Mammary epithelial cell (primary cell): ENCODE measurements at regions not wholly inside any gene's neighbourhood (a gene's known extent, or its start where the extent isn't known, plus 50 kb on each side); places are given as distances from the start of the nearest gene placed in this dataset.
"Not testable (repeated sequence)": the region's sequence is repeated elsewhere in the genome, so short reads cannot be mapped to it uniquely, and the experiment has no call there.

Experiments
- EZH2 ChIP-seq: IDR thresholded peaks from 2 replicates; pipeline ENCODE4 v1.6.1; 2012; ENCODE audit warnings: low read length, inconsistent platforms, borderline replicate concordance
- TF ChIP-seq, protein P1 (sequence below), 2 donors: IDR thresholded peaks in 1 of 2; conservative IDR thresholded peaks in 1 of 2; 2 replicates each; pipeline ENCODE4 v1.5.1; 2011 to 2012; ENCODE audit warnings: inconsistent platforms in 2 of 2, low read length in 2 of 2, mild to moderate bottlenecking in 2 of 2, control low read depth in 1 of 2, low read depth in 1 of 2; ENCODE audit not compliant: insufficient read depth in 1 of 2; ENCODE audit errors: extremely low read depth in 1 of 2

- TF ChIP-seq, protein P1, sequence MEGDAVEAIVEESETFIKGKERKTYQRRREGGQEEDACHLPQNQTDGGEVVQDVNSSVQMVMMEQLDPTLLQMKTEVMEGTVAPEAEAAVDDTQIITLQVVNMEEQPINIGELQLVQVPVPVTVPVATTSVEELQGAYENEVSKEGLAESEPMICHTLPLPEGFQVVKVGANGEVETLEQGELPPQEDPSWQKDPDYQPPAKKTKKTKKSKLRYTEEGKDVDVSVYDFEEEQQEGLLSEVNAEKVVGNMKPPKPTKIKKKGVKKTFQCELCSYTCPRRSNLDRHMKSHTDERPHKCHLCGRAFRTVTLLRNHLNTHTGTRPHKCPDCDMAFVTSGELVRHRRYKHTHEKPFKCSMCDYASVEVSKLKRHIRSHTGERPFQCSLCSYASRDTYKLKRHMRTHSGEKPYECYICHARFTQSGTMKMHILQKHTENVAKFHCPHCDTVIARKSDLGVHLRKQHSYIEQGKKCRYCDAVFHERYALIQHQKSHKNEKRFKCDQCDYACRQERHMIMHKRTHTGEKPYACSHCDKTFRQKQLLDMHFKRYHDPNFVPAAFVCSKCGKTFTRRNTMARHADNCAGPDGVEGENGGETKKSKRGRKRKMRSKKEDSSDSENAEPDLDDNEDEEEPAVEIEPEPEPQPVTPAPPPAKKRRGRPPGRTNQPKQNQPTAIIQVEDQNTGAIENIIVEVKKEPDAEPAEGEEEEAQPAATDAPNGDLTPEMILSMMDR (conservative IDR thresholded peaks at IDR 0.05 in 1 of 2, IDR thresholded peaks at IDR 0.05 in 1 of 2; ENCODE audit: extremely low read depth in 1 of 2, insufficient read depth in 1 of 2, low read depth in 1 of 2, low read length in 2 of 2) = not testable (repeated sequence)
- not testable (repeated sequence) for TF ChIP-seq EZH2
These were observed 125.8 kb downstream of the ACTBL2 start for GRCh38 chr5:57356850-57357249.
